GM19455 (cell line): ENCODE measurements at regions not wholly inside any gene's neighbourhood (a gene's known extent, or its start where the extent isn't known, plus 50 kb on each side); places are given as distances from the start of the nearest gene placed in this dataset.
"Not testable (repeated sequence)": the region's sequence is repeated elsewhere in the genome, so short reads cannot be mapped to it uniquely, and the experiment has no call there.

Source experiments
- ATAC-seq: cut with Tn5 transposase; IDR thresholded peaks from one replicate; pipeline ENCODE4 v1.9.1; 2021; ENCODE audit not compliant: unreplicated experiment

- no peak for ATAC-seq
Measured at GRCh38 chr11:15300341-15300740, 185.6 kb downstream of the INSC start.

- no peak for ATAC-seq
Measured at GRCh38 chr11:15307619-15308024, 192.9 kb downstream of the INSC start.

- ATAC-seq = no peak
Measured at GRCh38 chr11:15308840-15309239, 194.1 kb downstream of the INSC start.

- ATAC-seq = no peak
Measured at GRCh38 chr11:15309296-15309695, 194.6 kb downstream of the INSC start.

GRCh38 chr11:15313862-15314261 is 199.1 kb downstream of the INSC start:
- no peak for ATAC-seq

GRCh38 chr11:15318814-15319213 is 204.1 kb downstream of the INSC start:
- no peak for ATAC-seq

- no peak for ATAC-seq
Measured at GRCh38 chr11:15326520-15326919, 211.8 kb downstream of the INSC start.

- no peak for ATAC-seq
Measured at GRCh38 chr11:15327786-15328231, 213.1 kb downstream of the INSC start.

GRCh38 chr11:15333407-15333806 is 218.7 kb downstream of the INSC start:
- ATAC-seq = no peak

- ATAC-seq = no peak
Measured at GRCh38 chr11:15334766-15335165, 220.0 kb downstream of the INSC start.

- ATAC-seq = no peak
Measured at GRCh38 chr11:15336021-15336420, 221.3 kb downstream of the INSC start.

- ATAC-seq = no peak
Measured at GRCh38 chr11:15339302-15339701, 224.6 kb downstream of the INSC start.

- ATAC-seq = no peak
Measured at GRCh38 chr11:15341587-15341986, 226.9 kb downstream of the INSC start.

GRCh38 chr11:15342163-15342562 is 227.4 kb downstream of the INSC start:
- no peak for ATAC-seq

- no peak for ATAC-seq
Measured at GRCh38 chr11:15346907-15347306, 232.2 kb downstream of the INSC start.

- no peak for ATAC-seq
Measured at GRCh38 chr11:15347969-15348734, 233.4 kb downstream of the INSC start.

- no peak for ATAC-seq
Measured at GRCh38 chr11:15349413-15349812, 234.7 kb downstream of the INSC start.

GRCh38 chr11:15361316-15361715 is 246.6 kb downstream of the INSC start:
- no peak for ATAC-seq

GRCh38 chr11:15365286-15365685 is 250.6 kb downstream of the INSC start:
- ATAC-seq = not testable (repeated sequence)

GRCh38 chr11:15367695-15368094 is 253.0 kb downstream of the INSC start:
- ATAC-seq = no peak

GRCh38 chr11:15370495-15371147 is 255.9 kb downstream of the INSC start:
- no peak for ATAC-seq

GRCh38 chr11:15371533-15371932 is 256.8 kb downstream of the INSC start:
- no peak for ATAC-seq

GRCh38 chr11:15374418-15374817 is 259.7 kb downstream of the INSC start:
- no peak for ATAC-seq
